ENCODE measurements at regions not wholly inside any gene's neighbourhood (a gene's known extent, or its start where the extent isn't known, plus 50 kb on each side); places are given as distances from the start of the nearest gene placed in this dataset.

DNA sequence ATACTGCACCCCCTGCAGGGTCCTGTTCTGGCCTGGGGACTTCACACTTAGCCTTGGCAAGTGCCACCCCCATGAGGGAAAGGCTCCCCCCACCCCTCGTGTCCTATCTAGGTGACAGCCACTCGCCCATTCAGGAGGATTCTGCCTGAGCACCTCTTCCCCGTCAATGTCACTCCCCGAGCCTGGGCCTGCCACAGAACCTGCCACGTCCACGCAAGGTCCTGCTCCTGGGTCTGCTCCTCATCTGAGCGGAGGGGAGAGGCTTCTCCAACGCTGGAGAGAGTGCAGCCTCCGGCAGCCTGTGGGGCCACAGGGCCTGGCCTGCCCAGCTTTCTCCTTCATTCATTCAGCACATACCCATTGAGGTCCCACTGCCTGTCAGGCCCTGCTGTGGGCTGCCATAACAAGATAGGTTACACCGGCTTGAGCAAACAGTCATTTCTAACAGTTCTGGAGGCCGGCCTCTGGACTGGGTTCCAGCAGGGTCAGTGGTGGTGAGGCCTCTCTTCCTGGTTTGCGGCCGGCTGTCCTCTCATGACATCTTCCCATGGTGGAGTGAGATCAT, 92.0 kb upstream of the RET start:
- no peak for ATAC-seq (replicated peaks)
- Mint-ChIP-seq H3K36me3 (ENCODE audit: insufficient read depth) (peaks cover 6% of the 10 kb centered on the region), H3K27me3 (peaks cover 5 to 19% of the 10 kb centered on the region in 2 donors), H3K4me3 (no peak overlapping the region), H3K27ac (no peak overlapping the region), H3K9me3 (no peaks in the 10 kb centered on the region), H3K4me1 (ENCODE audit: low read depth in 2 of 2) (peaks cover 0 to 4% of the 10 kb centered on the region in 2 donors)
- no peak for DNase-seq

DNA sequence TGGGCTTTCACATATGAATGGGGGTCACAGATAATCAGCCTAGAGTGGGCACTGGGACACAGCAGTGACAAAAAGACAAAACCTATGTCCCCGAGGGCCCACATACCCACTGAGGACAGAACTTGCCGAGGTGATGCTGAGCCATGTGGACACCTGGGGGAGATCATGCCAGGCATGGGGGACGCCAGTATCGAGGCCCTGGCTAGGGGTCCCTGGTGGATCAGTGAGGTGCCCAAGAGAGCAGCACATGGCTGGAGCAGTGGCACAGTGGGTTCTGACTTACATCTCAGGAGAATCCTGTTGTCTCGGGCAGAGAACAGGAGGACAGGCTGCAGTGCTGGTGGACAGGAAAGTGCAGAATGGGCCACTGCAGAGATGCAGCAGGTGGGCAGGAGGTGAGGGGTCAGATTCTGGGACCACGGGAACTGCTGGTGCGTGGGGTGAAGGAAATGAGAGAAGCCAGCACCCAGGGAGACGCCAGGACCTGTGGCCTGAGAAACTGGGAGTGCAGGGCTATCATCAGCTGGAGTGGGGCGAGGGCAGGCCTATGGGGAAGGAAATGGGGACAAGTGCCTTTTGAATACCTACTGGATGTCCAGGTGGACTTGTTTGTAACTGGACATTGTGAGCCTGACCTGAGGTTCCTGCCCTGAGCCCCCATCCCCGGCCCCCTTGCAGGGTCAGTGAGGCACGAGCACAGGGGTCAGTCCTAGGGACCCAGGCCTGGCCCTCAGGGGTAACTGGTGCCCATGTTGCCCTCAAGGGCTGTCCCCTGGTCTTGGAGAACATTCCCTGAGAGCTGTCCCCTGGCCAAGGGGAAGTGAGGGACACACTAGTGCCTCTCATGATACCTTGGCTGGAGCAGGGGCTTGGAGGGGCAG, 91.2 kb upstream of the RET start:
- peaks cover 5 to 19% of the 10 kb centered on the region in 2 donors for H3K27me3 Mint-ChIP-seq
- peaks cover 6% of the 10 kb centered on the region for H3K36me3 Mint-ChIP-seq (ENCODE audit: insufficient read depth)
- peaks cover 0 to 4% of the 10 kb centered on the region in 2 donors for H3K4me1 Mint-ChIP-seq (ENCODE audit: low read depth in 2 of 2)
- DNase-seq = no peak
- H3K27ac Mint-ChIP-seq = peak overlapping the region in 1 of 2 donors; percentile 32
- no peaks in the 10 kb centered on the region for H3K9me3 Mint-ChIP-seq
- H3K4me3 Mint-ChIP-seq = no peak overlapping the region
- no peak for ATAC-seq (replicated peaks)

DNA sequence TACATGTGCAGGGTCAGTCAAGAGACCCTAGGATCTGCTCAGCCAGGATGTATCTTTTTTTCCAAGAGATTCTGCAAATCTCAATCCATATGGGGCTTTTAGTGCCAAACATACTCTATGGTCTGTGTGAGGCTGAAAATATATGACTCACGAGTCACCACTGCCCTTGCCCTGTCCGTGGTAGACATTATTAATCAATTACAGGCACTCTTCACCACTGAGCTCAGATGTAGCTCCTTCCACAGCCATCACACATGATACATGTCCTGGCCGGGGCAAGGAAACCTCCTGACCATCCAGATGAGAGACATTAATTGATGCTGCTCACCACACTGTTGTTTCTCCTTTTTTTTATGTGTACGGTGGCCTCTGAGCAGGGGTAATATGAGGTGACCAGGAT, 90.2 kb upstream of the RET start:
- no peak for ATAC-seq (replicated peaks)
- H3K9me3 Mint-ChIP-seq = no peaks in the 10 kb centered on the region
- H3K4me3 Mint-ChIP-seq = no peak overlapping the region
- peak overlapping the region in 1 of 2 donors; percentile 32 for H3K27ac Mint-ChIP-seq
- peaks cover 5 to 19% of the 10 kb centered on the region in 2 donors for H3K27me3 Mint-ChIP-seq
- H3K36me3 Mint-ChIP-seq (ENCODE audit: insufficient read depth) = peaks cover 6% of the 10 kb centered on the region
- no peak for DNase-seq
- peaks cover 0 to 4% of the 10 kb centered on the region in 2 donors for H3K4me1 Mint-ChIP-seq (ENCODE audit: low read depth in 2 of 2)

DNA sequence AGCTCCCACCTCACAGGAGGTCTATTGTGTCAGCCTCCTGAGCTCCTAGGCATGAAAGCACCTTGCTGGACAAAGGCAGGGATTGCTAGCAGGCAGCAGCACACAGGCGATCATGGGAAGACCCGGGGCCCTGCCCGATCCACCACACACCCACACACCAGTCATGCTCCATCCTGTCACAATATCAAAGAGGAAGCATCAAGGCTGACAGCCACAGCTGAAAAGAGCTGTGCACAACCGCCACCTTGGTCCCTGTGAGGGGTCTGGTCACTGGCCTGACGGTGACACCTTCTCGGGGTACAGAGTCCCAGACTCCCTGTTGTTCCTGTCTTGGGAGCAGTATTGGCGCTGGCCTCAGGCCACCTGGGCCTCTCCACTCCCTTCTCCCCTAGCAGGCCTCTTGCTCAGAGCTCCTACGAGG, 89.7 kb upstream of the RET start:
- Mint-ChIP-seq H3K4me3 (no peak overlapping the region), H3K36me3 (ENCODE audit: insufficient read depth) (peaks cover 6% of the 10 kb centered on the region), H3K9me3 (no peaks in the 10 kb centered on the region), H3K27ac (no peak overlapping the region), H3K27me3 (peaks cover 5 to 19% of the 10 kb centered on the region in 2 donors), H3K4me1 (ENCODE audit: low read depth in 2 of 2) (peaks cover 0 to 4% of the 10 kb centered on the region in 2 donors)
- DNase-seq (no peak), ATAC-seq (replicated peaks) (no peak)

DNA sequence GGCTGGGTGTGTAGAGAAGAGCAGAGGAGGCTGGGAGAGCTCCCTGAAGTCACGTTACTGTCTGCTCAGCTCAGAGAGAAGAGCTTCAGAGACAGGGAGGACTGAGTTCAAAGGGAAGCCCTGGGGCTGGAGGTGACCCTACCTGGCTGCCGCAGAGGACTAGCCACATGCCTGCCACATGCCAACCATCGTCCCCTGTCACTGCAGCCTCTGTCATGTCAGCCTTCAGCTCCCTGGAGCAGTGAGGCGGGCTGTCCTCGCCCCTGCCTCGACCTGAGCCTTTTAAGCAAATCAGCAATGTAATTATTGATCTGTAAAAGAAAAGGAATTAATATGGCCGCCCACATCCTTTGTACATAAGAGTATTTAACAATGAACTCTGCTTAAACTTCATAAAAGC, 89.3 kb upstream of the RET start:
- Mint-ChIP-seq H3K27ac (no peak overlapping the region), H3K36me3 (ENCODE audit: insufficient read depth) (peaks cover 6% of the 10 kb centered on the region), H3K9me3 (no peaks in the 10 kb centered on the region), H3K4me3 (no peak overlapping the region), H3K27me3 (peaks cover 5 to 19% of the 10 kb centered on the region in 2 donors), H3K4me1 (ENCODE audit: low read depth in 2 of 2) (peaks cover 0 to 4% of the 10 kb centered on the region in 2 donors)
- ATAC-seq (replicated peaks) (no peak), DNase-seq (no peak)

DNA sequence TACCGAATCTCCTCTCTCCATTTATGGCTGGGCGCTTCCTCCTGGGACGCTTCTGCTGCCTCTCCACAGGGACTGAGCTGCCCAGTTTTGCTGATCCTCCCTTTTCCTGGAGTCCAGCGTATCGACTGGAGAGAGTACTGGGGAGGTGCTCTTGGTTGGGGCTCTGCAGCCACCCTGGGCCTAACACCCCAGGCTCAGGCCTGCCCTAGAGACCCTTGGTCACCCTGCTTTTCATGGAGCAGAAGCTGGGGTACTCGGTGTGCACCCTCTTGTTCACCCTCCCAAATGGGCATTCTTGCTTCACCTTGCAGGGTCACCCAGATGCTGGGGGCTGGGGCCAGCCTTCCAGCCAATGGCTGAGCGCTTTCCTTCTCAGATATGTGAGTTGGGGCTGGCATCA, 88.8 kb upstream of the RET start:
- Mint-ChIP-seq H3K27ac (no peak overlapping the region), H3K9me3 (no peaks in the 10 kb centered on the region), H3K4me3 (no peak overlapping the region), H3K27me3 (peaks cover 5 to 19% of the 10 kb centered on the region in 2 donors), H3K36me3 (ENCODE audit: insufficient read depth) (peaks cover 6% of the 10 kb centered on the region), H3K4me1 (ENCODE audit: low read depth in 2 of 2) (peaks cover 0 to 4% of the 10 kb centered on the region in 2 donors)
- DNase-seq = no peak
- no peak for ATAC-seq (replicated peaks)

DNA sequence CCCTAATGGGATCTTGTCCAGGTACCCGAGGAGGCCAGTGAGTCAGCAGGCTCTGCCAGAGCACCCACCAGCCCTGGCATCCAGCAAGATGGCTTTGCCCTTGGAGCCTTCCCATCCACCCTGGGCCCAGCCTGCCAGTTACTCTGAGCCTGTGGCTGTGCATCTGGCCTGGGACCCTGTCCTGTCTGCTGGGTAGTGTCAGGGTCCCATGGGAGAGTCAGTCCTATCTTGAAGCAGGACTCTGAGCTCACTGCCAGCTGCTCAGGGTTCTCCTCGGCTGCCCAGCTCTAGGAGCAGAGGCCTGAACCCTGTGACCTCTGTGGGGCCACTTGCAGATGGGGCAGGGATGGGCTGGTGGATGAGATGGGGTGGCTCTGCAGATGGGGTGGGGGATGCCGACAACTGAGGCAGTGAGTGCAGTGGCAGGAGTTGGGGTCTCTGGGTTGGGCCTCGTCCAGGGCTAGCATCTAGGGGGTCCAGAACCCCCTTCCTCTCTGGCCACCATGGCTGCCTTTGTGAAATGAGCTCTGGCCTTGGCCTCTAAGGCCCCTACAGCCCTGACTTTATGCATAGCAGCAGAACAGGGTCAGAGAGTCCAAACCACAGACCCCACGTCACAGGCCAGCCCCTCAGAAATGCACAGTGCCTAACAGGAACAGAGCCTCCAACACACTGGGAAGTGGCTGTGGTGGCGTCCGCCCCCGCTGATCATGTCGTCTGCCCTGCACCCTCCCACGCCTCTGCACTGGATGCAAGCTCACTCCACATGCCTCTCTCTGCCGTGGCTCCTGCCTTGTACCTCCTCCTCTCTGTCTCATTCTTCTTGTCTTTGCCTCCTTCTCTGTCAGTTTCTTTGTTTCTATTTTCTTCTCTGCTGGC, 88.1 kb upstream of the RET start:
- H3K4me3 Mint-ChIP-seq = no peak overlapping the region
- peaks cover 5 to 19% of the 10 kb centered on the region in 2 donors for H3K27me3 Mint-ChIP-seq
- H3K27ac Mint-ChIP-seq = no peak overlapping the region
- H3K4me1 Mint-ChIP-seq (ENCODE audit: low read depth in 2 of 2) = peaks cover 0 to 4% of the 10 kb centered on the region in 2 donors
- DNase-seq (no peak), ATAC-seq (replicated peaks) (no peak)
- no peaks in the 10 kb centered on the region for H3K9me3 Mint-ChIP-seq
- peaks cover 6% of the 10 kb centered on the region for H3K36me3 Mint-ChIP-seq (ENCODE audit: insufficient read depth)

DNA sequence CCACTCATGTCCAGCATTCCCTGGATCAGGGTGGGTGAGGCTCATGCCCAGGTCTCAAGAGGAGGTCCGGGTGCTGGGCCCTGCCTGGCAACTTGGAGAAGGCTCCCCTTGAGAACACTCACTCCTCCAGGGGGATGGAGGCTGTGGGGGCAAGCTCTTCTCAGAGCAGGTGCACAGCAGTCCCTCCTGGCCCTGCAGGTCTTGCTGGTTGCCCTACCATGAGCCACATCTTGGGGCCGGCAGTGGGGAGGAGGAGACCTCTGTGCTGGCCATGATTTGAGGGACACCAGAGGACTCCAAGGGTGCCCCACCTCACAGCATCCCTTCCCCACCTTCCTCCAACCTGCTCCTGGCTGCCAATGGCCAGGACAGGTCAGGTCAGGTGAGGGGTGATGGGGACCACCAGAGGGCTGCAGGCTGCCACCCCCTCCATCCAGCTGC, 87.4 kb upstream of the RET start:
- no peak for ATAC-seq (replicated peaks)
- Mint-ChIP-seq H3K27me3 (peaks cover 5 to 19% of the 10 kb centered on the region in 2 donors), H3K4me1 (ENCODE audit: low read depth in 2 of 2) (peaks cover 0 to 4% of the 10 kb centered on the region in 2 donors), H3K27ac (no peak overlapping the region), H3K4me3 (no peak overlapping the region), H3K9me3 (no peaks in the 10 kb centered on the region), H3K36me3 (ENCODE audit: insufficient read depth) (peaks cover 6% of the 10 kb centered on the region)
- no peak for DNase-seq

DNA sequence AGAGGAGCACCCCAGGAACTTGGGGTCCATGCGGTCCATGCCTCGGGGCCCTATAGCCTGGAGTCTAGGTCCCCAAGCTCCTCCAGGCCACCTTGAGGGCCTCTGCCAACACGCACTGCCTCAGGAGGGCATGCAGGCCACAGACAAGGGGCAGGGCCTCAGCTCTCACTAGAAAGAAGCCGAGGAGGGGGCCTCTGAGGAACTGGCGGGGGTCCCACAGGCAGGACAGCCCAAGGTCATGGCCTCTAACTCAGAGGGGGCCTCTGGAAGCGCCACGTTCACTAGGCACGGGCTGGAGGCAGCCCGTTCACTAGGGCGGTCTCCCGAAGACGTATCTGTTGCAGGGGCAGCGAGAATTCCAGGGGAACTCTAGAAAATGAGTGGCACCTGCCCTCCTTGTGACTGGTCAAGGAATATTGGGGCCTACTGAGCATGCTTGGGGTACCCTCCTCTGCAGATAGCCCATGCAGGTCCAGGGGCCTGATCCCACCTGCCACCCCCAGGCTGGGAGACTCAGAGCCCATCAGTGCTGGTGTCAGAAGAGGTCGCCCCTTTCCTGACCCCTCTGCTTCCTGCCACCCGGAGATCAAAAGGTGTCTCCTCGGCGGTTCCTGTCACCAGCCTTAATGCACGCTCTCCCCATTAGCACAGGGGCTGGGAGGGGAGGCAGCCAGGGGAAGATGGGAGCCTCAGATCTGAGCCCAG, 86.7 kb upstream of the RET start:
- Mint-ChIP-seq H3K27me3 (peaks cover 4 to 14% of the 10 kb centered on the region in 2 donors), H3K4me3 (no peak overlapping the region), H3K4me1 (ENCODE audit: low read depth in 2 of 2) (peaks cover 0 to 4% of the 10 kb centered on the region in 2 donors), H3K36me3 (ENCODE audit: insufficient read depth) (peaks cover 3% of the 10 kb centered on the region), H3K9me3 (no peaks in the 10 kb centered on the region), H3K27ac (no peak overlapping the region)
- ATAC-seq (replicated peaks) (no peak), DNase-seq (no peak)

DNA sequence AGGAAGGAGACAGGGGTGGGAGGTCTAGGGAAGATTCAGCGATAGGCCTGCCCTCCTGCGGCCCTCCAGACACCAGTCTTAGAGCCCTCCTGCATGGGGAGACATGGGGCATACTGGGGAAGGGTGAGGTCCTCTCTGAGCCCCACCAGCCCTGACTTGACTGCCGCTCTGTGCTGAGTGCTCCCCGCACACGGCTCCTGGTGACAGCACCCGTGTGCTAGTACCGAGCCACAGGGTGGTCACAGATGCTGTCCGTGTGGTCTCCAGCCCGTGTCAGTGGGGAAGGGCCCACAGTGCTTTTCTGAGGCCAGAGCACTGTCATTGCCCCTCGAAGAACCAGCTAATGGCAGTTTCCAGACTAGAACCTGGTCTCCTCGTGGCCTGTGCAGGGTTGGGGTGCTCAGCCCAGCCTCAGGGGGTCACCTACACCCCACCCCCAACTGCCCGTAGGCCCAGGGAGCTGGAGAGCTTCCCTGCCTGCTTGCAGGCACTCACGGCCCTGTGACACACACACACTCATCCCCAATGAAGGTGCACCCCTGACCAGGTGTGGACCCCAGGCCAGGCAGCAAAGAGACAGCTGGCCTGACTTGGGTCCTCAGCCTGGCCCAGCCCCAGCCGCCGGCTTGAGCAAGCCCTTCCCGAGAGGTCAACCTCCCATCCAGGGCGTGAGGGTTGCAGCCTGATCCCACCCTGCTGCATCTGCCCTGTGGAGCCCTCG, 86.0 kb upstream of the RET start:
- DNase-seq (no peak), ATAC-seq (replicated peaks) (no peak)
- Mint-ChIP-seq H3K9me3 (no peaks in the 10 kb centered on the region), H3K36me3 (ENCODE audit: insufficient read depth) (peaks cover 3% of the 10 kb centered on the region), H3K4me1 (ENCODE audit: low read depth in 2 of 2) (peaks cover 0 to 4% of the 10 kb centered on the region in 2 donors), H3K27me3 (peaks cover 0 to 8% of the 10 kb centered on the region in 2 donors), H3K4me3 (no peak overlapping the region), H3K27ac (no peak overlapping the region)

DNA sequence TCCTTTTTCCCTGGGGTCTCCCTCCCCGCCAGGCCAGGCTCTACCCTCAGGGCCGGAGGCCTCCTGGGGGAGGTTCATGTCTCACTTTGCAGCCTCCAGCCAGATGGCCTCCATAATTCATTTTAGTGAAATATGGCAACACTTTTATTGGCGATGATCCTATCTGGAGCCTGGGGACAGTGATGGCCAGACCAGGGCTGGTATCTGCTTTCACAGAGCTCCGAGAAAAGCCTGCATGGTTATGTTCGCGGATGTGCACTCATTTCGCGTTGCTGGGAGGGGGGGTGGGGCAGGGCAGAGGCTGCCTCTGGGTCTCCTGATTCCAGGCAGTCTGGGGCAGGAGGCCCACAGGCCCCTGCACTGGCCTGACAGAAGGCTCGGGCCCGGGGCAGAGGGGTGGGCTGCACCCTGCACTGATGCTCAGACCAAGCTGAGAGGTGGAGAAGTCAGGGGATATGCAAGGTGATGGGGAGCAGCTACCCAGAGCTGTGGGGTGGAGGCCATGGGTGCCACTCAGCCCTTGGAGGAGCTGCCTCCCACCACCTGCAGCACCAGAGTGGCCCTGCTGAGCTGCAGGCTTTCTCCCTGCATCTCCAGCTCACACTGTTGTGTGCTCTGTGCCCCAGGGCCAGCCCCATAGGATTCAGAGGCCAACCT, 85.3 kb upstream of the RET start:
- ATAC-seq (replicated peaks) (no peak), DNase-seq (no peak)
- Mint-ChIP-seq H3K27ac (no peak overlapping the region), H3K4me3 (no peak overlapping the region), H3K36me3 (ENCODE audit: insufficient read depth) (peaks cover 3% of the 10 kb centered on the region), H3K9me3 (no peaks in the 10 kb centered on the region), H3K4me1 (ENCODE audit: low read depth in 2 of 2) (peaks cover 0 to 4% of the 10 kb centered on the region in 2 donors), H3K27me3 (peaks cover 0 to 5% of the 10 kb centered on the region in 2 donors)

Data from effector memory CD8-positive, alpha-beta T cell (primary cell).